Breast epithelium (tissue), 4 donors: ENCODE measurements at regions not wholly inside any gene's neighbourhood (a gene's known extent, or its start where the extent isn't known, plus 50 kb on each side); places are given as distances from the start of the nearest gene placed in this dataset.
A peak's percentile ranks its signal among the peaks of the same experiment; 100 is the strongest.

Experiments used
- DNase-seq, 2 donors: peaks; one replicate each; pipeline ENCODE4 v3.0.0-alpha.2; 2019; ENCODE audit warnings: low spot score in 2 of 2
- H3K27ac ChIP-seq, 2 donors: fragments of 200-600 bp; sonication (generic) in 1 of 2; one replicate each; pipeline ENCODE4 v1.5.1; 2016 to 2019; ENCODE audit warnings: mild to moderate bottlenecking in 1 of 2
- H3K27me3 ChIP-seq, 2 donors: fragments of 200-600 bp; sonication (generic) in 1 of 2; one replicate each; pipeline versions ENCODE4 v1.5.1 to v1.6.0; 2017 to 2019; ENCODE audit warnings: control low read depth in 1 of 2, mild to moderate bottlenecking in 1 of 2
- H3K36me3 ChIP-seq: fragments of 200-600 bp; one replicate; pipeline ENCODE4 v1.5.1; 2019
- H3K4me1 ChIP-seq, 2 donors: fragments of 200-600 bp; sonication (generic); one replicate each; pipeline ENCODE4 v1.5.1; 2016 to 2019; ENCODE audit warnings: control low read depth in 1 of 2
- H3K4me3 ChIP-seq, 3 donors: fragments of 200-600 bp; sonication (generic); 1 replicate in 2 of 3; 2 replicates in 1 of 3; pipeline ENCODE4 v1.5.1; 2016 to 2019; ENCODE audit warnings: mild to moderate bottlenecking in 3 of 3, moderate library complexity in 2 of 3
- H3K9me3 ChIP-seq, 2 donors: fragments of 200-600 bp; sonication (generic) in 1 of 2; one replicate each; pipeline ENCODE4 v1.5.1; 2016 to 2019; ENCODE audit warnings: control low read depth in 1 of 2
- CTCF ChIP-seq, 3 donors: fragments of 450-650 bp; IDR thresholded peaks; one replicate each; pipeline ENCODE4 v1.5.1; 2016 to 2017; ENCODE audit warnings: antibody characterized with exemption in 3 of 3, mild to moderate bottlenecking in 3 of 3, moderate library complexity in 3 of 3
- POLR2A ChIP-seq: fragments of 450-650 bp; IDR thresholded peaks from one replicate; pipeline ENCODE4 v1.6.1; 2016; ENCODE audit warnings: antibody characterized with exemption, mild to moderate bottlenecking, moderate library complexity
- POLR2AphosphoS5 ChIP-seq, 3 donors: sonication (generic); formaldehyde crosslinking; IDR thresholded peaks; one replicate each; pipeline ENCODE4 v1.6.1; 2017; ENCODE audit warnings: antibody characterized with exemption in 3 of 3
- intact Hi-C: fragments of 100-400 bp; cut with DNase I; formaldehyde crosslinking; loops from one replicate; pipeline ENCODE4 v1.15.1; 2023; ENCODE audit warnings: low total_unique reads

GRCh38 chr22:49334449-49334789 lies 493.3 kb downstream of the BRD1 start:
- Histone ChIP-seq H3K4me1 (no peaks in the 10 kb centered on the region), H3K27me3 (peaks cover 0 to 33% of the 10 kb centered on the region in 2 donors), H3K4me3 (no peak overlapping the region), H3K9me3 (no peaks in the 10 kb centered on the region), H3K36me3 (no peaks in the 10 kb centered on the region), H3K27ac (no peak overlapping the region)
- no peak for TF ChIP-seq POLR2AphosphoS5 (IDR thresholded peaks at IDR 0.05)
- no peak for TF ChIP-seq POLR2A
- DNase-seq, result no peak
- intact Hi-C loops, result loop anchor here (10.0 kb wide), 1 partner anchor 1140 kb away; no protein-coding TSS in a partner anchor

- Histone ChIP-seq H3K4me1 (no peaks in the 10 kb centered on the region), H3K27me3 (peaks cover 0 to 44% of the 10 kb centered on the region in 2 donors), H3K9me3 (no peaks in the 10 kb centered on the region), H3K27ac (no peak overlapping the region), H3K4me3 (no peak overlapping the region), H3K36me3 (no peaks in the 10 kb centered on the region)
- peak in 1 of 2 donors; percentile 37 for DNase-seq
- TF ChIP-seq POLR2AphosphoS5 (IDR thresholded peaks at IDR 0.05) (no peak), POLR2A (no peak), CTCF (IDR thresholded peaks at IDR 0.05) (no peak)
- intact Hi-C loops, result loop anchor here (10.0 kb wide), 1 partner anchor 1138 kb away; no protein-coding TSS in a partner anchor
Observed at GRCh38 chr22:49333206-49333605, 494.5 kb downstream of the BRD1 start.

- TF ChIP-seq POLR2AphosphoS5 (IDR thresholded peaks at IDR 0.05) (no peak), POLR2A (no peak), CTCF (IDR thresholded peaks at IDR 0.05) (no peak)
- Histone ChIP-seq H3K36me3 (no peaks in the 10 kb centered on the region), H3K27ac (no peak overlapping the region), H3K4me3 (no peak overlapping the region), H3K27me3 (peaks cover 0 to 49% of the 10 kb centered on the region in 2 donors), H3K9me3 (peaks cover 2% of the 10 kb centered on the region in 2 donors), H3K4me1 (no peaks in the 10 kb centered on the region)
- DNase-seq, result no peak
- intact Hi-C loops, result loop anchor here (10.0 kb wide), 1 partner anchor 1138 kb away; no protein-coding TSS in a partner anchor
Observed at GRCh38 chr22:49332691-49333090, 495.0 kb downstream of the BRD1 start.

- Histone ChIP-seq H3K27me3 (peaks cover 0 to 53% of the 10 kb centered on the region in 2 donors), H3K4me3 (no peak overlapping the region), H3K4me1 (no peaks in the 10 kb centered on the region), H3K36me3 (no peaks in the 10 kb centered on the region), H3K27ac (no peak overlapping the region), H3K9me3 (peaks cover 9 to 10% of the 10 kb centered on the region in 2 donors)
- peak in 1 of 2 donors; percentile 22 for DNase-seq
- TF ChIP-seq POLR2AphosphoS5 (IDR thresholded peaks at IDR 0.05) (no peak), POLR2A (no peak)
- intact Hi-C loops, result loop anchor here (10.0 kb wide), 1 partner anchor 1137 kb away; no protein-coding TSS in a partner anchor
Observed at GRCh38 chr22:49331878-49332277, 495.8 kb downstream of the BRD1 start.

GRCh38 chr22:49331223-49331815 lies 496.4 kb downstream of the BRD1 start:
- intact Hi-C loops, result loop anchor here (10.0 kb wide), 1 partner anchor 1137 kb away; no protein-coding TSS in a partner anchor
- H3K36me3 ChIP-seq, result no peaks in the 10 kb centered on the region
- no peak overlapping the region for H3K4me3 ChIP-seq
- H3K9me3 ChIP-seq, result peaks cover 14 to 16% of the 10 kb centered on the region in 2 donors
- TF ChIP-seq POLR2A, result no peak
- no peak for TF ChIP-seq CTCF (IDR thresholded peaks at IDR 0.05)
- no peak for TF ChIP-seq POLR2AphosphoS5 (IDR thresholded peaks at IDR 0.05)
- peaks cover 0 to 53% of the 10 kb centered on the region in 2 donors for H3K27me3 ChIP-seq
- DNase-seq, result peak; percentile 2 to 30
- no peak overlapping the region for H3K27ac ChIP-seq
- H3K4me1 ChIP-seq, result no peaks in the 10 kb centered on the region

- H3K4me1 ChIP-seq, result no peaks in the 10 kb centered on the region
- DNase-seq, result peak; percentile 12 to 25
- no peak overlapping the region for H3K27ac ChIP-seq
- H3K27me3 ChIP-seq, result peaks cover 0 to 53% of the 10 kb centered on the region in 2 donors
- no peaks in the 10 kb centered on the region for H3K36me3 ChIP-seq
- intact Hi-C loops, result loop anchor here (10.0 kb wide), 1 partner anchor 1136 kb away; no protein-coding TSS in a partner anchor
- H3K9me3 ChIP-seq, result peaks cover 21 to 23% of the 10 kb centered on the region in 2 donors
- TF ChIP-seq CTCF (IDR thresholded peaks at IDR 0.05), result no peak
- no peak for TF ChIP-seq POLR2A
- no peak for TF ChIP-seq POLR2AphosphoS5 (IDR thresholded peaks at IDR 0.05)
- H3K4me3 ChIP-seq, result no peak overlapping the region
Observed at GRCh38 chr22:49330421-49331222, 497.1 kb downstream of the BRD1 start.
